Stomach (tissue), 8 donors: ENCODE measurements at regions not wholly inside any gene's neighbourhood (a gene's known extent, or its start where the extent isn't known, plus 50 kb on each side); places are given as distances from the start of the nearest gene placed in this dataset.

Experiments
- DNase-seq, 2 donors: peaks; one replicate each; pipeline versions ENCODE4 v3.0.0 to v3.0.0-alpha.2; 2013 to 2019
- H3K27ac ChIP-seq, 5 donors: fragments of 200-600 bp in 4 of 5; sonication (generic) in 4 of 5; one replicate each; pipeline ENCODE4 v1.5.1; 2013 to 2019; ENCODE audit warnings: mild to moderate bottlenecking in 1 of 5, moderate library complexity in 1 of 5
- H3K27me3 ChIP-seq, 3 donors: fragments of 200-600 bp; sonication (generic); one replicate each; pipeline ENCODE4 v1.5.1; 2017 to 2019; ENCODE audit warnings: mixed run types in 1 of 3
- H3K36me3 ChIP-seq, 4 donors: fragments of 200-600 bp; sonication (generic); 1 replicate in 3 of 4; 2 replicates in 1 of 4; pipeline ENCODE4 v1.5.1; 2016 to 2019
- H3K4me1 ChIP-seq, 4 donors: fragments of 200-600 bp; sonication (generic); one replicate each; pipeline ENCODE4 v1.5.1; 2016 to 2019
- H3K4me3 ChIP-seq, 4 donors: fragments of 200-600 bp; sonication (generic) in 3 of 4; one replicate each; pipeline ENCODE4 v1.5.1; 2016 to 2019; ENCODE audit warnings: mild to moderate bottlenecking in 1 of 4
- H3K9me3 ChIP-seq, 4 donors: fragments of 200-600 bp; sonication (generic); one replicate each; pipeline ENCODE4 v1.5.1; 2016 to 2019
- EP300 ChIP-seq: sonication (generic); formaldehyde crosslinking; IDR thresholded peaks from one replicate; pipeline ENCODE4 v1.6.1; 2017; ENCODE audit warnings: antibody characterized with exemption
- POLR2A ChIP-seq, 4 donors: fragments of 450-650 bp; IDR thresholded peaks; one replicate each; pipeline ENCODE4 v1.6.1; 2016; ENCODE audit warnings: antibody characterized with exemption in 4 of 4, control low read depth in 2 of 4, mild to moderate bottlenecking in 1 of 4, moderate library complexity in 1 of 4
- POLR2AphosphoS5 ChIP-seq, 3 donors: sonication (generic); formaldehyde crosslinking; IDR thresholded peaks; one replicate each; pipeline ENCODE4 v1.6.1; 2016; ENCODE audit warnings: antibody characterized with exemption in 3 of 3
- WGBS, 5 donors: extraction: QIAGEN DNeasy Blood & Tissue Kit in 3 of 5; methylation state at CpG; one replicate each; pipeline versions ENCODE4 v1.1.5 to v1.1.7; 2013 to 2018; 5-methylcytosine and 5-hydroxymethylcytosine counted together
- intact Hi-C: fragments of 100-400 bp; cut with DNase I; formaldehyde crosslinking; loops from one replicate; pipeline ENCODE4 v1.15.1; 2023; ENCODE audit warnings: low total_unique reads
- TF ChIP-seq, protein P1 (sequence below), 7 experiments: fragments of 450-650 bp in 4 of 7; fragments of 200-600 bp in 3 of 7; sonication (generic) in 3 of 7; IDR thresholded peaks; one replicate each; pipeline ENCODE4 v1.5.1; 2016 to 2019; ENCODE audit warnings: antibody characterized with exemption in 7 of 7, control low read depth in 2 of 7, mild to moderate bottlenecking in 1 of 7
- donor health status: healthy with polysubstance abuse.
- donor health status: Bipolar disorder and iron deficiency.
- donor health status: healthy.

DNA sequence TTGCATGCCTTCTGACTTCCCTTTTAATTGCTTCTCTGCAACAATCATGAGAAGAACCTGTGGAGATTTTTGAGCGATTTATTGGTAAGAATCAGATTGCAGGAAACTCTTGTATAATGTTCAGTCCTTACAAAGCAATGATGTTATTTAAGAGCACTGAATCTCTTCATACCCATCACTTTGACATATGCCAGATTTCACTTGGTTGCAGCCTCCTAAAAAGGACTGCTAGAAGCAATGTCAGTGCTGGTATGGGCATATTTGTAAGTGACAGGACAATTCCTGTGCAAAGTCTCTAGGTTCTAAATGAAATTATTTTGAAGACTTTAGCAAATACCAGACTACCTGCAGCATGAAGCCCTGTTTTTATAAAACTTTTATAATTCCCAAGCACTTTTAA is 2272.7 kb upstream of the WWC1 start:
- Histone ChIP-seq H3K27me3 (no peaks in the 10 kb centered on the region), H3K9me3 (no peaks in the 10 kb centered on the region), H3K4me1 (no peaks in the 10 kb centered on the region), H3K4me3 (no peak overlapping the region), H3K27ac (no peak overlapping the region), H3K36me3 (no peaks in the 10 kb centered on the region)
- intact Hi-C loops, result no loop called here
- TF ChIP-seq, protein P1, sequence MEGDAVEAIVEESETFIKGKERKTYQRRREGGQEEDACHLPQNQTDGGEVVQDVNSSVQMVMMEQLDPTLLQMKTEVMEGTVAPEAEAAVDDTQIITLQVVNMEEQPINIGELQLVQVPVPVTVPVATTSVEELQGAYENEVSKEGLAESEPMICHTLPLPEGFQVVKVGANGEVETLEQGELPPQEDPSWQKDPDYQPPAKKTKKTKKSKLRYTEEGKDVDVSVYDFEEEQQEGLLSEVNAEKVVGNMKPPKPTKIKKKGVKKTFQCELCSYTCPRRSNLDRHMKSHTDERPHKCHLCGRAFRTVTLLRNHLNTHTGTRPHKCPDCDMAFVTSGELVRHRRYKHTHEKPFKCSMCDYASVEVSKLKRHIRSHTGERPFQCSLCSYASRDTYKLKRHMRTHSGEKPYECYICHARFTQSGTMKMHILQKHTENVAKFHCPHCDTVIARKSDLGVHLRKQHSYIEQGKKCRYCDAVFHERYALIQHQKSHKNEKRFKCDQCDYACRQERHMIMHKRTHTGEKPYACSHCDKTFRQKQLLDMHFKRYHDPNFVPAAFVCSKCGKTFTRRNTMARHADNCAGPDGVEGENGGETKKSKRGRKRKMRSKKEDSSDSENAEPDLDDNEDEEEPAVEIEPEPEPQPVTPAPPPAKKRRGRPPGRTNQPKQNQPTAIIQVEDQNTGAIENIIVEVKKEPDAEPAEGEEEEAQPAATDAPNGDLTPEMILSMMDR (IDR thresholded peaks at IDR 0.05), result no peak
- no peak for TF ChIP-seq POLR2A (IDR thresholded peaks at IDR 0.05)
- TF ChIP-seq EP300, result no peak
- no peak for TF ChIP-seq POLR2AphosphoS5 (IDR thresholded peaks at IDR 0.05)
- no peak for DNase-seq
- WGBS, 5 donors, result 68 to 89% (median 79%) methylated on average over 1 of the region's 1 CpG

DNA sequence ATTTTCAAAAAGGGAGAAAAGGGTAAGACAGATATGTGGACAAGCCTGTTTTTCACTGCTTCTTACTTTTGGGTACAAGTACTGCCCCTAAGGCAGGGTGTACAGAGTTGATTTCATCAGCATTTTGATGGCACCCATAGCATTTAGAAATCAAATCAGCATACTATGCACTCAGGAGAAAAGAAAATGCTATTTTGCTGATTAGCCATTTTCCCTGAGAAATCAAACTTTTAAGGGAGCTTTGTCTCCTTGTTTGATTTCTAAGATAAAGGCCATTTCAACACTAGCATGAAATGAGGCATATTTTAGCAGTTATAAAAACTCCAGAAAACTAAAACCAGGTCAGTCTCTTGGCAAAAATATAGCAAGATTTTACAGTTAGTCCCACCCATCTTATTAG is 2269.4 kb upstream of the WWC1 start:
- DNase-seq, result no peak
- H3K4me3 ChIP-seq, result no peak overlapping the region
- TF ChIP-seq, protein P1 (IDR thresholded peaks at IDR 0.05), result no peak
- no peak for TF ChIP-seq EP300
- no peak for TF ChIP-seq POLR2A (IDR thresholded peaks at IDR 0.05)
- TF ChIP-seq POLR2AphosphoS5 (IDR thresholded peaks at IDR 0.05), result no peak

DNA sequence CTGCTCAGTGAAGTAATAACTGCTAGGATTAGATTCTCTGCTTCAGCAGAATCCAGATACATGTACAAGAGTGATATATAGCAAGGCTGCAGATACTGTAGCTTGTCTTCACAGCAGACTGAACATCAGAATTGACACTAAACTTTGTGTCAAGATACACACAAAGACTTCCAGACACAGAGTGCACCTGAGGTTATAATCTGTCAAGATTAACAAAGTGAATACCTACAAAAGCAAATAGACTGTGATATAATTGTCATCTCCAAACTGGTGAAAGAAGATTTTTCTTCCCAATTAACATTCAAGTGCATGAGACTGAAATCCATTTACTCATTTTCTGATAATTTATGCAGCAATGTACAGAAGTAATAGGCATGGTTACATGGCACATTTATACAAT is 2266.5 kb upstream of the WWC1 start:
- Histone ChIP-seq H3K4me1 (no peaks in the 10 kb centered on the region), H3K27me3 (no peaks in the 10 kb centered on the region), H3K36me3 (no peaks in the 10 kb centered on the region), H3K4me3 (no peak overlapping the region), H3K9me3 (no peaks in the 10 kb centered on the region), H3K27ac (no peak overlapping the region)
- intact Hi-C loops, result no loop called here
- no peak for DNase-seq
- TF ChIP-seq POLR2A (IDR thresholded peaks at IDR 0.05) (no peak), EP300 (no peak), POLR2AphosphoS5 (IDR thresholded peaks at IDR 0.05) (no peak)
- TF ChIP-seq, protein P1 (IDR thresholded peaks at IDR 0.05), result no peak

More for the DNA sequence above, 2269.4 kb upstream of the WWC1 start:
- Histone ChIP-seq H3K36me3 (no peaks in the 10 kb centered on the region), H3K9me3 (no peaks in the 10 kb centered on the region), H3K27me3 (no peaks in the 10 kb centered on the region), H3K27ac (no peak overlapping the region), H3K4me1 (no peaks in the 10 kb centered on the region)
- intact Hi-C loops, result no loop called here

DNA sequence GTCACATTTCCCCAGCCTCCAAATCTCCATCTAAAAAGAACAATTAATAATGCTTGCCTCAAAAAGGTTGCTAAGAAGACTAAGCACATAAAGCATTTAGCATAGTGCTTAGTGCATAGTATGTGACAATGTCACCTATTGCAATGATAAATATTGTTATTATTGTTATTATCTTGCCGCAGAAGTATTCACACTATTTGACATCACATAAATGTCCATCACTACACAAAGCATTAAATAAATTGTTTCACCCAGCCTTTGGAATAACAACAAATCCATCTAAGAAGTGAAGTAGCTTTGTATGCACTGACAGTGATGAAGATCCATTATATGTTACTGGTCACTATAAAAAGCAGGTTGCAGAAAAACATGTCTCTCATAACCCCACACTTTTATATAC is 2263.9 kb upstream of the WWC1 start:
- intact Hi-C loops, result no loop called here
- no peak for TF ChIP-seq POLR2A (IDR thresholded peaks at IDR 0.05)
- TF ChIP-seq, protein P1 (IDR thresholded peaks at IDR 0.05), result no peak
- TF ChIP-seq POLR2AphosphoS5 (IDR thresholded peaks at IDR 0.05), result no peak
- TF ChIP-seq EP300, result no peak
- Histone ChIP-seq H3K27me3 (no peaks in the 10 kb centered on the region), H3K27ac (no peak overlapping the region), H3K4me3 (no peak overlapping the region), H3K36me3 (no peaks in the 10 kb centered on the region), H3K4me1 (no peaks in the 10 kb centered on the region), H3K9me3 (no peaks in the 10 kb centered on the region)
- DNase-seq, result no peak
- WGBS, 5 donors, result 76 to 97% (median 92%) methylated on average over 1 of the region's 1 CpG
